PC-9 (cell line): ENCODE measurements at regions not wholly inside any gene's neighbourhood (a gene's known extent, or its start where the extent isn't known, plus 50 kb on each side); places are given as distances from the start of the nearest gene placed in this dataset.

ENCODE experiments used
- BruUV-seq: library from RNA; stranded (reverse); fragments of 400-500 nt; replicated peaks from 2 replicates; lab custom pipeline; 2021; lab: Mats Ljungman, UMichigan
- CTCF ChIA-PET: fragments of 300-600 bp; sonication (Branson Sonifier 250); formaldehyde crosslinking; loops from one replicate; lab custom pipeline; 2022; ENCODE audit warnings: antibody characterized with exemption; lab: Charles Lee
- POLR2A ChIA-PET: fragments of 300-600 bp; sonication (Branson Sonifier 250); formaldehyde crosslinking; loops from one replicate; lab custom pipeline; 2022; ENCODE audit warnings: antibody characterized with exemption; ENCODE audit not compliant: unreplicated experiment; lab: Charles Lee
- DNase-seq, 2 experiments: peaks; one replicate each; pipeline versions ENCODE4 v3.0.0 to v3.0.0-alpha.2; 2015 to 2022; ENCODE audit warnings: mixed read lengths in 1 of 2
- H2AFZ ChIP-seq: fragments of 200-600 bp; sonication (generic); 2 replicates; pipeline ENCODE4 v1.8.1; 2017; ENCODE audit warnings: antibody characterized with exemption
- H3F3A ChIP-seq: fragments of 200-600 bp; sonication (generic); 2 replicates; pipeline ENCODE4 v1.8.1; 2017; ENCODE audit warnings: antibody characterized with exemption, mild to moderate bottlenecking, low read depth; ENCODE audit not compliant: insufficient read depth
- H3K27ac ChIP-seq: fragments of 200-600 bp; sonication (generic); 2 replicates; pipeline ENCODE4 v1.6.1; 2016; ENCODE audit warnings: mixed run types
- H3K27me3 ChIP-seq: fragments of 200-600 bp; sonication (generic); 2 replicates; pipeline ENCODE4 v1.6.1; 2016; ENCODE audit warnings: low read depth, mixed run types; ENCODE audit not compliant: insufficient read depth
- H3K36me3 ChIP-seq: fragments of 200-600 bp; sonication (generic); 2 replicates; pipeline ENCODE4 v1.6.1; 2016; ENCODE audit warnings: low read depth, mixed run types
- H3K4me1 ChIP-seq: fragments of 200-600 bp; sonication (generic); replicated peaks from 2 replicates; pipeline ENCODE4 v1.6.1; 2016; ENCODE audit warnings: mixed run types; ENCODE audit not compliant: insufficient read depth
- H3K4me2 ChIP-seq: fragments of 200-600 bp; sonication (generic); 2 replicates; pipeline ENCODE4 v1.6.1; 2017; ENCODE audit warnings: mixed run types
- H3K4me3 ChIP-seq: fragments of 200-600 bp; sonication (generic); 2 replicates; pipeline ENCODE4 v1.6.1; 2016; ENCODE audit warnings: mixed run types
- H3K79me2 ChIP-seq: fragments of 200-600 bp; sonication (generic); 2 replicates; pipeline ENCODE4 v1.6.1; 2017; ENCODE audit warnings: low read depth, mixed run types
- H3K9me2 ChIP-seq: fragments of 200-600 bp; sonication (generic); 2 replicates; pipeline ENCODE4 v1.8.1; 2017; ENCODE audit warnings: mild to moderate bottlenecking; ENCODE audit not compliant: insufficient read depth
- H3K9me3 ChIP-seq: fragments of 200-600 bp; sonication (generic); 2 replicates; pipeline ENCODE4 v1.8.1; 2016; ENCODE audit warnings: low read depth; ENCODE audit not compliant: insufficient read depth
- H4K20me1 ChIP-seq: fragments of 200-600 bp; sonication (generic); 2 replicates; pipeline ENCODE4 v1.8.1; 2017; ENCODE audit not compliant: insufficient read depth
- CTCF ChIP-seq: fragments of 200-600 bp; sonication (generic); conservative IDR thresholded peaks from 2 replicates; pipeline ENCODE4 v1.6.1; 2017; ENCODE audit warnings: mixed run types, antibody characterized with exemption, mild to moderate bottlenecking, moderate library complexity
- EZH2 ChIP-seq: fragments of 200-600 bp; sonication (generic); IDR thresholded peaks from 2 replicates; pipeline ENCODE4 v1.8.0; 2017; ENCODE audit warnings: antibody characterized with exemption, low read depth
- intact Hi-C: fragments of 100-400 bp; cut with micrococcal nuclease; formaldehyde crosslinking; loops from one replicate; pipeline ENCODE4 v1.10.0; 2022; ENCODE audit not compliant: unreplicated experiment

- BruUV-seq = no TSS peak
- H3K79me2 ChIP-seq = no peaks in the 10 kb centered on the region
- H3K27ac ChIP-seq = no peak overlapping the region
- H4K20me1 ChIP-seq = no peaks in the 10 kb centered on the region
- H3K4me1 ChIP-seq = no peaks in the 10 kb centered on the region
- H3F3A ChIP-seq = no peaks in the 10 kb centered on the region
- ChIA-PET CTCF (interaction anchor here (0.6 kb wide), 1 partner anchor 236 kb away, joined by 3 read pairs; no protein-coding TSS in a partner anchor), POLR2A (no interaction called here)
- H3K27me3 ChIP-seq = no peaks in the 10 kb centered on the region
- no peak overlapping the region for H3K4me3 ChIP-seq
- no peak for TF ChIP-seq EZH2
- no peak for TF ChIP-seq CTCF
- no peaks in the 10 kb centered on the region for H3K9me2 ChIP-seq
- H3K36me3 ChIP-seq = no peaks in the 10 kb centered on the region
- H2AFZ ChIP-seq = no peak overlapping the region
- no peak overlapping the region for H3K4me2 ChIP-seq
- DNase-seq = no peak
- intact Hi-C loops = no loop called here
- 0 out of 2 replicates have a peak, but pooled peaks cover 3% of the 10 kb centered on the region for H3K9me3 ChIP-seq
These were observed 56.1 kb downstream of the STYXL2 start for GRCh38 chr1:167149793-167150491.

- TF ChIP-seq EZH2 = no peak
- no TSS peak for BruUV-seq
- intact Hi-C loops = no loop called here
- no peak overlapping the region for H3K4me3 ChIP-seq
- no peak overlapping the region for H3K27ac ChIP-seq
- no peak for DNase-seq
- H3K27me3 ChIP-seq = no peaks in the 10 kb centered on the region
- H2AFZ ChIP-seq = no peak overlapping the region
- no peaks in the 10 kb centered on the region for H3K4me1 ChIP-seq
- 0 out of 2 replicates have a peak, but pooled peaks cover 3% of the 10 kb centered on the region for H3K9me3 ChIP-seq
- ChIA-PET POLR2A (no interaction called here), CTCF (interaction anchor here (0.6 kb wide), 1 partner anchor 235 kb away, joined by 3 read pairs; no protein-coding TSS in a partner anchor)
- H3K9me2 ChIP-seq = no peaks in the 10 kb centered on the region
- no peak overlapping the region for H3K4me2 ChIP-seq
- no peaks in the 10 kb centered on the region for H3K36me3 ChIP-seq
- no peaks in the 10 kb centered on the region for H4K20me1 ChIP-seq
- no peaks in the 10 kb centered on the region for H3F3A ChIP-seq
- H3K79me2 ChIP-seq = no peaks in the 10 kb centered on the region
These were observed 56.6 kb downstream of the STYXL2 start for GRCh38 chr1:167150492-167150833.

GRCh38 chr1:167152192-167152876, 58.5 kb downstream of the STYXL2 start:
- Histone ChIP-seq H3K9me3 (no peaks in the 10 kb centered on the region), H3F3A (peaks cover 2% of the 10 kb centered on the region; the same call in 1 of the 2 replicates), H3K4me3 (no peak overlapping the region), H3K9me2 (no peaks in the 10 kb centered on the region), H3K27me3 (no peaks in the 10 kb centered on the region), H2AFZ (no peak overlapping the region), H3K79me2 (no peaks in the 10 kb centered on the region), H3K27ac (no peak overlapping the region), H3K4me2 (no peak overlapping the region), H4K20me1 (no peaks in the 10 kb centered on the region), H3K4me1 (peaks cover 8% of the 10 kb centered on the region), H3K36me3 (no peaks in the 10 kb centered on the region)
- ChIA-PET POLR2A (no interaction called here), CTCF (no interaction called here)
- intact Hi-C loops = no loop called here
- TF ChIP-seq EZH2 (no peak), CTCF (no peak)
- BruUV-seq = no TSS peak
- DNase-seq = no peak
